ENCODE measurements at regions not wholly inside any gene's neighbourhood (a gene's known extent, or its start where the extent isn't known, plus 50 kb on each side); places are given as distances from the start of the nearest gene placed in this dataset.

DNA sequence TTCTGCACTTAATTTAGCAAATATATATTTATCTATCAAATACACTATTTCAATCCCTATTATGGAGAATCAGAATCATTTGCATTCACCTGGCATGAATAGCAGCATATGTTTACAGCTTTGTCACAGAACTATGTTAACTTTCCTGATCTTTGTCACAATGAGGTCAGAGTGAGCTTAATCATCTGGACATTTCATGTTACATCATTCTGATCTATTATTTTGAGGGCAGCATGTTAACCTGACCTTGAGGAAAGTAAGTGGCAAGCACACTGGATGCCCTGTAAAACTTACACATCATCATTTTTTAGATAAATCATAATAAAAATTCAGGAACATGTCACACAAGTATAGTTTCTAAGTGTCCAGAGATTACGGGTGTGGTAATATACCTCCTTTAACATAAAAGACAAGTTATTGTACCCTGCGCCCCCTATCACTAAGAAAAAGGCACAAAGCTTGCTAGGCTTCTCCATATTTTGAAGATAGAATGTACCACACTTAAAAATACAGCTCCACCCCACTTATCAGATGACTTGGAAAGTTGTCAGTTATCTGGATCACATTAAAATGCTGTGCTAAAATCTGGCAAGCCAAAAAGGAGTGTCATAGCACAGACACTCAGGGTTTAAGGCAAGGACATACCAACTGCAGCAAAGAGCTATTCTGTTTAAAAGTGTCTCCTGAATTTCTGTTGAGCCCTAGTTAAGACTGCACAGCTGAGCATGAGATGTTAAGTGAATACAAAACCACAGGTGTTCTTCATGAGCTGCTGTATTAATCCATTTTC, 182.7 kb upstream of the FAT4 start:
- DNase-seq (ENCODE audit: low read depth, low spot score) = no peak

DNA sequence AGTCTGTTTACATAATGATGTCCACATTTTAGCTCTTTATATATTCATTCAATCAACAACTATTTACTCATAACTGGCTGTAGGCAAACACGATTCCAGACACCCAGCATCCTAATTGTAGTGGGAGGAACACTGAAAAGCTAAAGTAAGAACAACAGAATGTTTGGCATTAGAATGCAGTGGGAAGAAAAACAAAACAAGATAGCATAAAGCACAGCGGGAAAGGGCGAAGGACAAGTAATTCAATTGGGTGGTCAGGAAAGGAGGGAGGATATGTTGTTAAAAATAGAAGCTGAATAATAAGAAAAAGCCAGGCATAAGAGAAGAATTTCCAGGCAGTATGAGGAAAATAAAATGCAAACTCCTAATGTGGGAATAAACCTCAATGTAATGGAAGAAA, 189.5 kb upstream of the FAT4 start:
- TF ChIP-seq POLR2AphosphoS5 (IDR thresholded peaks at IDR 0.05; ENCODE audit: borderline replicate concordance, low read depth, low read length) (no peak), EZH2 (IDR thresholded peaks at IDR 0.05) (no peak), FOXP2 (optimal IDR thresholded peaks at IDR 0.05; ENCODE audit: control extremely low read depth, extremely low read length, insufficient read depth) (no peak)
- no peak overlapping the region for H3K9ac ChIP-seq (ENCODE audit: insufficient read length)
- no peak overlapping the region for H3K4me3 ChIP-seq
- DNase-seq (ENCODE audit: low read depth, low spot score) = no peak
- no peaks in the 10 kb centered on the region for H3K9me3 ChIP-seq (ENCODE audit: low read depth, low read length)
- H3K27ac ChIP-seq = no peak overlapping the region
- H3K36me3 ChIP-seq (ENCODE audit: insufficient read depth, low read length) = no peaks in the 10 kb centered on the region

More for the DNA sequence above, 182.7 kb upstream of the FAT4 start:
- Histone ChIP-seq H3K4me3 (no peak overlapping the region), H3K9ac (ENCODE audit: insufficient read length) (no peak overlapping the region), H3K36me3 (ENCODE audit: insufficient read depth, low read length) (no peaks in the 10 kb centered on the region), H3K9me3 (ENCODE audit: low read depth, low read length) (no peaks in the 10 kb centered on the region), H3K27ac (no peak overlapping the region)
- TF ChIP-seq POLR2AphosphoS5 (IDR thresholded peaks at IDR 0.05; ENCODE audit: borderline replicate concordance, low read depth, low read length) (no peak), EZH2 (IDR thresholded peaks at IDR 0.05) (no peak), FOXP2 (optimal IDR thresholded peaks at IDR 0.05; ENCODE audit: control extremely low read depth, extremely low read length, insufficient read depth) (no peak)

GRCh38 chr4:125123570-125124109, 191.1 kb upstream of the FAT4 start:
- Histone ChIP-seq H3K4me3 (peak overlapping the region; percentile 34; the same call in 1 of the 2 replicates), H3K36me3 (ENCODE audit: insufficient read depth, low read length) (no peaks in the 10 kb centered on the region), H3K27ac (peak overlapping the region; percentile 62; the same call in 1 of the 2 replicates), H3K9ac (ENCODE audit: insufficient read length) (no peak overlapping the region), H3K9me3 (ENCODE audit: low read depth, low read length) (no peaks in the 10 kb centered on the region)
- DNase-seq (ENCODE audit: low read depth, low spot score) = peak; percentile 81
- TF ChIP-seq POLR2AphosphoS5 (IDR thresholded peaks at IDR 0.05; ENCODE audit: borderline replicate concordance, low read depth, low read length) (peak; percentile 64; the same call in 1 of the 2 replicates), EZH2 (IDR thresholded peaks at IDR 0.05) (no peak), FOXP2 (optimal IDR thresholded peaks at IDR 0.05; ENCODE audit: control extremely low read depth, extremely low read length, insufficient read depth) (no peak)

DNA sequence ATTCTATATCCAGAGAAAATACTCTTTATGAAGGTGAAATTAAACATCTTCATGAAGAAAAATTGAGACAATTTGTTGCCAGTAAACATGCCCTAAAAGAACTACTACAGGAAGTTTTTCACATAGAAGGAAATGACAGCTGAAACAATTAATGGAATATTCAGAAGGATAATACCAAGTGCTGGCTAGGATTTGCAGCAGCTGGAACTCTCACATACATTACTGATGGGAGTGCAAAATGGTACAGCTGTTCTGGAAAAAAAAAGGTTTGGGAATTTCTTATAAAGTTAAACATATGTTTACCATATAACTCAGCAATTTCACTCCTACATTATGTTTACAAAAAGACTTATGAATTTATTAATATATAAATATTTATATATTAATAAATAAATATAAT, 193.2 kb upstream of the FAT4 start:
- no peak overlapping the region for H3K27ac ChIP-seq
- no peaks in the 10 kb centered on the region for H3K36me3 ChIP-seq (ENCODE audit: insufficient read depth, low read length)
- no peak for DNase-seq (ENCODE audit: low read depth, low spot score)
- TF ChIP-seq POLR2AphosphoS5 (IDR thresholded peaks at IDR 0.05; ENCODE audit: borderline replicate concordance, low read depth, low read length) (no peak), FOXP2 (optimal IDR thresholded peaks at IDR 0.05; ENCODE audit: control extremely low read depth, extremely low read length, insufficient read depth) (no peak), EZH2 (IDR thresholded peaks at IDR 0.05) (no peak)
- no peaks in the 10 kb centered on the region for H3K9me3 ChIP-seq (ENCODE audit: low read depth, low read length)
- H3K4me3 ChIP-seq = no peak overlapping the region
- no peak overlapping the region for H3K9ac ChIP-seq (ENCODE audit: insufficient read length)

GRCh38 chr4:125116431-125116830, 198.3 kb upstream of the FAT4 start:
- H3K27ac ChIP-seq = no peak overlapping the region
- no peaks in the 10 kb centered on the region for H3K36me3 ChIP-seq (ENCODE audit: insufficient read depth, low read length)
- DNase-seq (ENCODE audit: low read depth, low spot score) = no peak
- H3K9me3 ChIP-seq (ENCODE audit: low read depth, low read length) = no peaks in the 10 kb centered on the region
- no peak overlapping the region for H3K4me3 ChIP-seq
- no peak overlapping the region for H3K9ac ChIP-seq (ENCODE audit: insufficient read length)
- no peak for TF ChIP-seq EZH2 (IDR thresholded peaks at IDR 0.05)
- TF ChIP-seq POLR2AphosphoS5 (IDR thresholded peaks at IDR 0.05; ENCODE audit: borderline replicate concordance, low read depth, low read length) = no peak
- TF ChIP-seq FOXP2 (optimal IDR thresholded peaks at IDR 0.05; ENCODE audit: control extremely low read depth, extremely low read length, insufficient read depth) = no peak

- Histone ChIP-seq H3K36me3 (ENCODE audit: insufficient read depth, low read length) (no peaks in the 10 kb centered on the region), H3K4me3 (no peak overlapping the region), H3K9ac (ENCODE audit: insufficient read length) (no peak overlapping the region), H3K9me3 (ENCODE audit: low read depth, low read length) (no peaks in the 10 kb centered on the region), H3K27ac (no peak overlapping the region)
- no peak for TF ChIP-seq EZH2 (IDR thresholded peaks at IDR 0.05)
- DNase-seq (ENCODE audit: low read depth, low spot score) = no peak
Measured at GRCh38 chr4:125115941-125116340, 198.8 kb upstream of the FAT4 start.

DNA sequence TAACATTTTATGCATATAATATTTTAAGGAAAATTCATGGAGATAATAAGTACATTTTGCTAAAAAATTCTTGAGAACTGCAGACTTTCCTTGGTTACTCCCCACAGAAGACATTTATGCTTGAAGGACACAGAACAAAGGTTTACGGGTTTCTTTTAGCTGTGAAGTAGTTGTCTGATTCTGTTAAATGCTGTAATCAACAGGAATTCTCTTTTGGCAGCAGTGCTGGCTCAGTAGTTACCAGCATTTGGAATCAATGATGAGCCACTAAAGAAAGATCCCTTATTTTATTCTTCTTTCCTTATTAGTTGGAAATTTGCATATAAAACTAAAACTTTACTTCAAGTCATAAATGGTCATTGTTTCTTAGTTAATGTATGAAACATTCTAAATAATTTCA, 199.3 kb upstream of the FAT4 start:
- Histone ChIP-seq H3K27ac (no peak overlapping the region), H3K4me3 (no peak overlapping the region), H3K9me3 (ENCODE audit: low read depth, low read length) (no peaks in the 10 kb centered on the region), H3K36me3 (ENCODE audit: insufficient read depth, low read length) (no peaks in the 10 kb centered on the region), H3K9ac (ENCODE audit: insufficient read length) (no peak overlapping the region)
- DNase-seq (ENCODE audit: low read depth, low spot score) = no peak
- no peak for TF ChIP-seq EZH2 (IDR thresholded peaks at IDR 0.05)
- TF ChIP-seq POLR2AphosphoS5 (IDR thresholded peaks at IDR 0.05; ENCODE audit: borderline replicate concordance, low read depth, low read length) = no peak
- no peak for TF ChIP-seq FOXP2 (optimal IDR thresholded peaks at IDR 0.05; ENCODE audit: control extremely low read depth, extremely low read length, insufficient read depth)

DNA sequence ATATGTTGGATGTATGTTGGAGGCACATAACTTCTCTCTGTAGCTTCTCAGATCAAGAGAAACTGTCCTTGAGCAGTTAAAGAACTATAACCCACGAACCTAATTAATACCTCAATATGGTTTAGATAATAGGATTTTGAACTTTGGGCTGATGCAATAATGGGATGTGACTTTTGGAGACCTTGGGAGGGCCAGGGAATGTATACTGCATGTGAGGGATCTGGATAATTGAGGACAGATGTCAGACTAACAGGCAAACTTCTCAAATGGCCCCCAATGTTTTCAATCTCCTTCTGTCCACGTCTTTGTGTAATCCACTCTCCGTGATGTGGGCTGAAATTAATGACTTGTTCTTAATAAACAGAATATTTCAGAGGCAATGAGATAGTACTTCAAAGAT, 202.2 kb upstream of the FAT4 start:
- no peak overlapping the region for H3K27ac ChIP-seq
- no peaks in the 10 kb centered on the region for H3K36me3 ChIP-seq (ENCODE audit: insufficient read depth, low read length)
- no peak for DNase-seq (ENCODE audit: low read depth, low spot score)
- no peak overlapping the region for H3K4me3 ChIP-seq
- H3K9me3 ChIP-seq (ENCODE audit: low read depth, low read length) = no peaks in the 10 kb centered on the region
- no peak for TF ChIP-seq FOXP2 (optimal IDR thresholded peaks at IDR 0.05; ENCODE audit: control extremely low read depth, extremely low read length, insufficient read depth)
- no peak for TF ChIP-seq POLR2AphosphoS5 (IDR thresholded peaks at IDR 0.05; ENCODE audit: borderline replicate concordance, low read depth, low read length)
- no peak for TF ChIP-seq EZH2 (IDR thresholded peaks at IDR 0.05)
- H3K9ac ChIP-seq (ENCODE audit: insufficient read length) = no peak overlapping the region
